SK-N-MC (cell line): ENCODE measurements at regions not wholly inside any gene's neighbourhood (a gene's known extent, or its start where the extent isn't known, plus 50 kb on each side); places are given as distances from the start of the nearest gene placed in this dataset.
A peak's percentile ranks its signal among the peaks of the same experiment; 100 is the strongest.

Source experiments
- DNase-seq: peaks from one replicate; pipeline ENCODE4 v3.0.0-alpha.2; 2011; ENCODE audit warnings: low read depth, low spot score
- H3K27ac ChIP-seq: fragments of 200-600 bp; sonication (generic); 2 replicates; pipeline ENCODE4 v1.5.1; 2016; ENCODE audit warnings: mixed run types
- H3K36me3 ChIP-seq: fragments of 200-600 bp; sonication (generic); 2 replicates; pipeline ENCODE4 v1.6.1; 2017; ENCODE audit warnings: antibody characterized with exemption, low read length, mixed read lengths; ENCODE audit not compliant: insufficient read depth
- H3K4me3 ChIP-seq: fragments of 200-600 bp; sonication (generic); 2 replicates; pipeline ENCODE4 v1.5.1; 2016
- H3K9ac ChIP-seq: fragments of 200-600 bp; sonication (generic); 2 replicates; pipeline ENCODE4 v1.8.0; 2017; ENCODE audit warnings: mixed run types, mixed read lengths; ENCODE audit not compliant: insufficient read length
- H3K9me3 ChIP-seq: fragments of 200-600 bp; sonication (generic); 2 replicates; pipeline ENCODE4 v1.6.1; 2017; ENCODE audit warnings: low read depth, mild to moderate bottlenecking, antibody characterized with exemption, low read length, moderate library complexity, mixed read lengths
- EZH2 ChIP-seq: fragments of 200-600 bp; sonication (generic); IDR thresholded peaks from one replicate; pipeline ENCODE4 v1.6.1; 2017; ENCODE audit warnings: antibody characterized with exemption
- FOXP2 ChIP-seq: optimal IDR thresholded peaks from 2 replicates; pipeline ENCODE3; 2011; ENCODE audit warnings: mild to moderate bottlenecking, moderate library complexity; ENCODE audit not compliant: insufficient read depth; ENCODE audit errors: extremely low read length, control extremely low read depth
- POLR2AphosphoS5 ChIP-seq: IDR thresholded peaks from 2 replicates; pipeline ENCODE4 v1.6.1; 2012; ENCODE audit warnings: mild to moderate bottlenecking, low read depth, low read length, borderline replicate concordance

- Histone ChIP-seq H3K9ac (no peak overlapping the region), H3K36me3 (no peaks in the 10 kb centered on the region), H3K27ac (peak overlapping the region; percentile 42), H3K9me3 (no peaks in the 10 kb centered on the region), H3K4me3 (peak overlapping the region; percentile 10; the same call in 1 of the 2 replicates)
- TF ChIP-seq FOXP2 (no peak), POLR2AphosphoS5 (no peak), EZH2 (no peak)
- no peak for DNase-seq
These were observed 255.0 kb upstream of the SNX7 start for GRCh38 chr1:98406352-98407088.

- DNase-seq = no peak
- no peaks in the 10 kb centered on the region for H3K36me3 ChIP-seq
- no peak overlapping the region for H3K9ac ChIP-seq
- no peaks in the 10 kb centered on the region for H3K9me3 ChIP-seq
- TF ChIP-seq POLR2AphosphoS5 = no peak
- peak overlapping the region; percentile 17 for H3K4me3 ChIP-seq
- peak overlapping the region; percentile 42 for H3K27ac ChIP-seq
These were observed 255.9 kb upstream of the SNX7 start for GRCh38 chr1:98405581-98406074.

GRCh38 chr1:98404866-98405265 lies 256.7 kb upstream of the SNX7 start:
- H3K27ac ChIP-seq = no peak overlapping the region
- H3K36me3 ChIP-seq = no peaks in the 10 kb centered on the region
- H3K4me3 ChIP-seq = peak overlapping the region; percentile 1; the same call in 1 of the 2 replicates
- H3K9ac ChIP-seq = no peak overlapping the region
- DNase-seq = no peak
- no peak for TF ChIP-seq EZH2
- TF ChIP-seq FOXP2 = no peak
- TF ChIP-seq POLR2AphosphoS5 = no peak
- H3K9me3 ChIP-seq = no peaks in the 10 kb centered on the region

DNA sequence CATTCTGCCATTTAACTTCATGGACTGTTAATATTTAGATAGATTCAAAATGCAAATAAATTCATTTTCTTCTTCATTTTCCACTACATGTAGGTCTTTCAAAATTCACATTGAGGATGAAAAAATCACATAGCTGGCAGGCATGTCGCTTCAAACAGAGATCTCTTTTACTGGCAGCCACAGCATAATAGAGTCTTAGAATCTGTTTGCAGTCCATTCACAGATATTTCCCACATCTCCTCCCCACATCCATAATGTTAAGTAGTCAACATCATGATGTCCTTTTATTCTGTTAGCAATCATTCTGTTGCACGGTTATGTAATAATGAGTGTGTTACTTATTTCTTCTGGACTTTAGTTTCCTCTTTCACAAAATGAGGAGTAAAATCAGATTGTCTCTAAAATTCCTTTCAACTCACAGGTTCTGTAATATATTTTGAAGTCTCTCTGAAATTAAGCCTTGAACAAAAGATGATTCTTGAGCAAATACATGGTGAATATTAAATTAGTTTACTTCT lies 257.5 kb upstream of the SNX7 start:
- Histone ChIP-seq H3K27ac (no peak overlapping the region), H3K36me3 (no peaks in the 10 kb centered on the region), H3K4me3 (0 out of 2 replicates have a peak overlapping the region, but pooled peaks have one; percentile 1), H3K9me3 (no peaks in the 10 kb centered on the region), H3K9ac (no peak overlapping the region)
- no peak for TF ChIP-seq FOXP2
- TF ChIP-seq EZH2 = no peak
- no peak for TF ChIP-seq POLR2AphosphoS5
- DNase-seq = no peak

- Histone ChIP-seq H3K36me3 (no peaks in the 10 kb centered on the region), H3K27ac (no peak overlapping the region), H3K4me3 (no peak overlapping the region), H3K9me3 (no peaks in the 10 kb centered on the region), H3K9ac (no peak overlapping the region)
- TF ChIP-seq EZH2 (no peak), FOXP2 (no peak), POLR2AphosphoS5 (no peak)
- DNase-seq = no peak
These were observed 258.7 kb upstream of the SNX7 start for GRCh38 chr1:98402860-98403259.

DNA sequence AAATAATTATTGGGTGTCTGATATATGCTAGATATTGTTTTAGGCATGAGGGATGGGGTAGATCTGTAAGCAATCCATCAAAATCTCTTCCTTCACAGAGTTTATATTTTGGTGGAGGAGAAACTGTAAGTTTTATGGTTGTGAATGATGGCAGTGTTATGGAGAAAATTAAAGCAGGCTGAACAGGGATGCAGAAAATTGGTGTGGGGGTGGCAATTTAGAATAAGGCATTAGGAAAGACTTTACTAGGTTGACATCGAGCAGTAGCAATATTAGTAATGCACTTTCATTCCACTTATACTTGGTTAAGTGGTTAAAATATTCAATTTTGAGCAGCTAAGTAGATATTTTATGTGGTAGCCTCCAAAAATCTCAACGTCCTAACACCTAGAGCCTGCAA lies 261.1 kb upstream of the SNX7 start:
- no peak for DNase-seq
- H3K27ac ChIP-seq = no peak overlapping the region
- H3K9ac ChIP-seq = no peak overlapping the region
- H3K36me3 ChIP-seq = no peaks in the 10 kb centered on the region
- H3K4me3 ChIP-seq = no peak overlapping the region
- TF ChIP-seq FOXP2 (no peak), EZH2 (no peak), POLR2AphosphoS5 (no peak)
- H3K9me3 ChIP-seq = no peaks in the 10 kb centered on the region

DNA sequence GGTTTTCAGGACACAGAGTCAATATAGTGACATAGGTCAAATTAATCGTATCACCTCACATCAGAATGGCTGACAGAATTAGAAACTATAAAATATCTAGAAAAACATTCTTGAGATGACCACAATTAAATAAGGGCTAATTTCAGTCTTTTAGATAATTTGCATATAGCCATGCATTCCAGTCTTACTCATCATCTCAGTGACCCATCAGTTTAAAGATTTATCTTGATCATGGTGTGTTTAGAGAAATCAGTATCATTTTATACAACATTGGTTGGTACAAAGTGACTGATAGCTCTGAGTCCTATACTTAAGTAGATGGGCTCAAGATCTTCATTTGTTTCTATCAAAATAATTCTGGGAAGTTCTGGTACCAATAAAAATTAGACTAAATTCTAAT lies 262.3 kb upstream of the SNX7 start:
- Histone ChIP-seq H3K4me3 (peak overlapping the region; percentile 36; the same call in 1 of the 2 replicates), H3K27ac (peak overlapping the region; percentile 64; the same call in 1 of the 2 replicates), H3K9me3 (no peaks in the 10 kb centered on the region), H3K36me3 (no peaks in the 10 kb centered on the region), H3K9ac (no peak overlapping the region)
- TF ChIP-seq POLR2AphosphoS5 = no peak
- no peak for DNase-seq

- DNase-seq = no peak
- H3K9me3 ChIP-seq = no peaks in the 10 kb centered on the region
- peak overlapping the region; percentile 36 for H3K4me3 ChIP-seq
- no peaks in the 10 kb centered on the region for H3K36me3 ChIP-seq
- TF ChIP-seq POLR2AphosphoS5 = no peak
- TF ChIP-seq EZH2 = no peak
- TF ChIP-seq FOXP2 = no peak
- peak overlapping the region; percentile 64 for H3K27ac ChIP-seq
- H3K9ac ChIP-seq = peak overlapping the region; percentile 10
These were observed 262.9 kb upstream of the SNX7 start for GRCh38 chr1:98398649-98399048.

DNA sequence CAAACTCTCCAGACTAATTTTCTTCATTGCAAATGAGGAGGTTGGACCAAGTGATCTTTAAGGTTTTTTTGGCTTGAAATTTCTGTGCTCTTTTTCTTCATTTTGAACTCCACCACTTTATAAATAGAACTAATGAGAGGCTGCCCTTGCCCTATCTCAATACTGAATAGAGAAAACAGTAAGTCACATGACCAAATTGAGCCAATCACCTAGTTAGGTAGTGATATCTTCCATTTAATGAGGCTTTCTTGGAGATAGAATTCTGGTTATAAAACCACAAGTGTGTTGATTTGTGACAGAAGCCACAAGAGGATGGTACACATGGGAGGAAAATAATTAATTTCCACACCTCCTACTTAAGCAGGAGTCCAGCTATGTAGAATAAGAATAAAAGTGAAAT lies 263.4 kb upstream of the SNX7 start:
- Histone ChIP-seq H3K9ac (no peak overlapping the region), H3K36me3 (no peaks in the 10 kb centered on the region), H3K9me3 (no peaks in the 10 kb centered on the region), H3K27ac (peak overlapping the region; percentile 64), H3K4me3 (peak overlapping the region; percentile 36; the same call in 1 of the 2 replicates)
- TF ChIP-seq POLR2AphosphoS5 (no peak), EZH2 (no peak), FOXP2 (no peak)
- no peak for DNase-seq
